NCI-H1092 (cell line): ENCODE measurements at regions not wholly inside any gene's neighbourhood (a gene's known extent, or its start where the extent isn't known, plus 50 kb on each side); places are given as distances from the start of the nearest gene placed in this dataset.

ENCODE experiments used
- DNase-seq: peaks from one replicate; lab custom pipeline; 2025; lab: John Stamatoyannopoulos, UW

DNA sequence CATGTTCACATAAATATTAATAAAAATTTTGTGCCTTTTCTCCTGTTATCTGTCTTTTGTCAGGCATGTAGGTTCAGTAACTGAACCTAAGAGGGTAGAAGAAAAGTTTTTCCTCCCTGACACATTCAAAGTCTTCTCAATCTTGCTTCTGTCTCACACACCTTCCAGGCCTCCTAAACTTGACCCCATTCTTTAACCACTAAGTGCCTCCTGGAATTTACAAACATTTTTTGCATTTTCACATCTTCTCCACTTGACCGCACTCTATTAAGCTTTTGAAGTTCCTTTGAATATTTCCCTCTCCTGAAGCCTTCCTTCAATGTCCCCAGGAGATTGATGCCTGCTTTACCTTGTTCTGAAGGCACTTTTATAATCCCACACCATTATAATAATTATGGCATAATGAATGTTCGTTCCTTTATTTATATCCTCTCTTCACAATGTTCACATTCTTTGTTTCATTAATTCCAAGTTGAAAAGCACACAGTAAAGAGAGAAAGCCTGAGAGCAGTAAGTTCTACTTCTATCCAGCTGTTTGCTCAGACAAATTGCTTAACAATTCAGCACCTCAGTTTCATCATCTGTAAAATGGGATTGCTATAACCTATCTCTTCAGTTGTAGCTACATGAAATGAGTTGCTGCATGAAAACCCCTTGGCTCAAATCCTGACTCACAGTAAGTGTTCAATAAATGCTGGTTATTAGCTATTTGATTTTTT is 184.8 kb upstream of the KLHL29 start:
- no peak for DNase-seq

DNA sequence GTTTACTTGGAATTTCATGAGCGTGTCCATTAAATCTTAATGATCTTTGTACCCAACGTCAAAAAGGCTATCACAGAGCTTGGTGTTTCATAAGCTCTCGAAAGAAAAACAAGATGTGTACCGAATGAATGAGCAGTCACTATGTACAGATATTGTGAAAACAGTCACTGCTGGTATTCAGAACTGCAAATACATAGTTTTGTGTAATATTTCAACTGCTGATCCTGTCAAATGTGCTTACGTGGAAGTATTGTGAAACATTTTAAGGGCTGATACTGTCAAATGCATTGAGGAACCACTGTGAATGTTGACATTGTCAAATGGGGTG is 184.2 kb upstream of the KLHL29 start:
- no peak for DNase-seq

GRCh38 chr2:23203383-23203782 is 181.6 kb upstream of the KLHL29 start:
- no peak for DNase-seq

GRCh38 chr2:23204685-23205242 is 180.2 kb upstream of the KLHL29 start:
- no peak for DNase-seq

- no peak for DNase-seq
Observed at GRCh38 chr2:23206650-23207049, 178.3 kb upstream of the KLHL29 start.

- DNase-seq = no peak
Observed at GRCh38 chr2:23207871-23208270, 177.1 kb upstream of the KLHL29 start.

DNA sequence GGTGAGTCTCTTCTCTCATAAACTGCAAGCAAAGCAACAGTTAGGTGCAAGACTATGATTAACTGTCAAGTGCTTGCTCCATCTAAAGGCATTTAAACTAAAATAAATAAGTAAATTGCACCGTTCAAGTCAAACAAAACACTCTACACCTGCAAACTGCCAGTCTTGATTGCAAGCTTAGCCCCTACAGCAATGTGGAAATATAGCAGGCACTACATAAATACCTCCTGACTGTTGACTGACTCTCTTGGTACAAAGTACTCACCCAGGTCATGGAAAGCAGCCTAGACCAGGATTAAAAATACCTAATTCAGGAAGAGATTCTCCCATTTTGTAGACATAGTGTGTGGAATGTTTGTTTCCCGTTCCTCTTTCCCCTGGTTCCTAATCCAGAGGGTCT is 176.6 kb upstream of the KLHL29 start:
- DNase-seq = no peak

GRCh38 chr2:23209059-23209458 is 175.9 kb upstream of the KLHL29 start:
- DNase-seq = no peak

DNA sequence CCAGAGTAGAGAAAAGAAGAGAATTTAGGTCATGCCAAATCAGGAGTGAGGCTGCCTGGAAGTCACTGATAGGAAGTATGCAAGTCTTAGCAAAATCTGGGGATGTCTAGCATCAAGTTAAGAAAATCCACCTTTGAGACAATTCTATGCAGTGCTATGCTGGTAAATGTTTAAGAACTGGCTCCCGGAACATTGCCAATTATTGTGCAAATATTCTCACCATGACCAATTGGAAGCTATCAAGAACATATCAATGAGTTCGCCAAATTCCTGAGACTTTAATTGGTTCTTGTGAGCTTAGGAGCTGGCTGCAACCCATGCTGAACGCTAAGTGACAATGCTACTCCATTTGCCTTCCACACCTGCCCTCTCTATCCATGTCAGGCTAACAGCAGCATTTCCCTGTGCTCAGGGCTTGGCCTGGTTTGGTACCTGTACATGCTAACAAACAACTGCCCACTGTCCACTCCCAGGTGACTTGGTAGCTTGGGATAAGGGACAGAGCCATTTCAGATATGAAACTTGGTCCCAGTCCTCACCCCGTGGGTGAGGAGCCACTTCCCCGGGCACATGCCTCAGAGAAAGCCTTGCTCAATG is 172.9 kb upstream of the KLHL29 start:
- no peak for DNase-seq

DNA sequence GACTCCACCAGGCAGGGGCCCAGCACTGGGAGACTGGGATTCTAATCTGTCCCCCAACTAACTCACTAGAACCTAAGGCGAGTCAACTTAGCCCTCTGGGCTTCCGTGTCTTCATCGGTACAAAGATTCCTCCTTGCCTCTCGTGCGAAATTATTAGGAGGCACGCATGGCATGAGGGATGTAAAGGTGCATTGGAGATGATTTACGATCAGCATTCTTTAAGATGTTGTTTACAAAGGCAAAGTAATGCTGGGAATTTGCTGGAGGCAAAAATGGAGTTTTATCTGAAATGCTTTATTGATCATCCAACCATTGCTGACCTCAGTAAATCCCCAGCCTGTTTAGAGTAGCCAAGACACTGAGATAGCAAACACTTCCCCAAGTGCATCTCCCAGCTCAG is 171.8 kb upstream of the KLHL29 start:
- no peak for DNase-seq

DNA sequence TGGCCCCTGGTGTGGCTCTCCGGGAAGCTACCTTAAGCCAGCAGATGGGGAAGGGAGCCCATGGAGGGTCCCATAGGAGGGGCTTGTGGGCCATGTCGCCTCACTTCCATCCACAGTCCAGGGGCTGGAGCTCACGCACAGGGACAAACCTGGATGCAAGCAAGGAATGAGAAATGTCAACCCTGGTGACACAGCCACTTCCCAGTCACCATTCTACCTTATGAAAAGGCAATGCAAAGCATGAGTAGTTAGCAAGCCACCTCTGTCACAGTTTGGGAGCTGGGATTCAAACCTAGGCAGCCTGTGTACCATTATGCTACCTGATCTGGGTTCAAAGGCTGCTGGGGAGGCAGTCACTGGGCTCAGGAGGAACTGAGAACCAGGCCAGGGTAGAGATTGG is 170.0 kb upstream of the KLHL29 start:
- DNase-seq = no peak

- DNase-seq = no peak
Observed at GRCh38 chr2:23219666-23220065, 165.3 kb upstream of the KLHL29 start.

DNA sequence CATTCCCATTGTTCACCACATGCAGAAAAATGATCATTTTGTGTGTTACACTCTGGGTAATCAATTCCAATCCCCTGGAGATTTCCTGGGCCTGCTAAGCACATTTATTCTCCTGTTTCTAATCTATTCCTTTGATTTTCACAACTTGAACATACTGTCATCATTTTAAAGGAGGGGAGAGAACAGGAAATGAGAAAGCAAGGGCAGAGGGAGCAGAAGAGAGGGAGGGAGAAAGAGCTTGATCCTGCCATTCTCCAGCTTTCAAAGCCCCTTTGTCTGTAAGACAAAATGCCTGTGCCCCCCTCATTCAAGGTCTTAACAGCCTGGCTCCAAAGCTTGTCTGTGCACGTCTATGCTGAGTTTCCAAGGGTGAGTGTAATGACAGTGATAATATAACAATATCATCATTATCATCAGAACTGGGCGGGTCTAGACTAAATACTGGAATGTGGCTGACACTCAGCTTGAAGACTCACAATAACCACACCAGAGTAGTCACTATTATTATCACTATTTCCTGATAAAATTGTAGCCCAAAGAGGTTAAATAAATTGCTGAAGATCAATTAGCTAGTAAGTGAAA is 164.4 kb upstream of the KLHL29 start:
- DNase-seq = no peak

DNA sequence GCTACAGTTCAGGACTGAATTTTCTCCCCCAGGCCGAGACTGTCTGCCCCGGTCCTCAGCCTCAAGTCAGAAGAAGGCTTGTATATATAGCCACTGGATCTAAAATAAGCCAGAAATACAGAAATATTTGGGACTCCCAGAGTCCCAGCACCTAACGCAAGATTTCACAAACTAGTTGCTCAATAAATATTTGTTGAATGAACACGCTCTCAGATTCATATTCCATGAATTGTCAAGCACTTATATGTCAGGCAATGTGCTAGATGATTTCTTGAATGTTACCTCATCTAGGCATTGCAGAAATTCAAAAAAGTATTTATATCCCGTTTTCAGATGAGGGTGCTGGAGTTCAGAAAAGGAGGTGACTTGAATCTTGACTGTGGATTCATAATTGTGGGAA is 163.7 kb upstream of the KLHL29 start:
- DNase-seq = no peak

DNA sequence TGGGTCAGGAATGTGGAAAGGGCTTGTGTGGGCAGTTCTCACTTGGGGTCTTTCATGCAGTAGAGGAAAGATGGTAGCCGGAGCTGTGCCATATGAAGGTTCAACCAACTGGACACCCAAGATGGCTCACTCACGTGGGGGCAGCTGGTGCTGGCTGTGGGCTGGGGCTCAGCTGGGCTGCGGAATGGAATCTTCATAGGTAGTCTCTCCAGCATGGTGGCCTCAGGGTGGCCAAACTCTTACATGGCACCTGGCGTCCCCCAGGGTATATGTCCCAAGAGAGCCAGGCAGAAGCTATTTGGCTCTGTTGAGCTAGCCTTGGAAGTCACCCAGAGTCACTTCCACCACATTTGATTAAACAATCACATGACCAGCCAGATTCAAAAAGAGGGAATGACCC is 163.1 kb upstream of the KLHL29 start:
- DNase-seq = no peak

GRCh38 chr2:23230885-23231284 is 154.1 kb upstream of the KLHL29 start:
- no peak for DNase-seq

GRCh38 chr2:23231865-23232264 is 153.1 kb upstream of the KLHL29 start:
- no peak for DNase-seq

DNA sequence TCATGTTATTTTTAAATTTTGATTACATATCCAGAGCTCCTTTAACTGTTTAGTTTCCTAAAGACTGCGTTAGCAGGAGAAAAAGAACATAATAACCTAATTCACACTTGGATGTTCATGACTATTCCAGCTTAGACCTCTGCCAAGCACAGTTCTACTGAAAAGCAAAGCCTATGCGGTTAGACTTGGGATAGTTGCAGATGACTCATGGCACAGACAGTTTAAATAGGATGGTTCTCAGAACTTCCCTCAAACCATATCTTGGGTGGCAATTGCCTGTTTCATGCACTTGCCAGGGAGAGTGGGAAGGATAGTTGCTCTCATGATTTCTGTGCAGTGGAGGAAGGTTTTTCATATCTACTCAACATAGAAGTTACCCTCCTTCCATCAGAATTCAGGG is 149.7 kb upstream of the KLHL29 start:
- no peak for DNase-seq

- DNase-seq = no peak
Observed at GRCh38 chr2:23235736-23236135, 149.2 kb upstream of the KLHL29 start.

DNA sequence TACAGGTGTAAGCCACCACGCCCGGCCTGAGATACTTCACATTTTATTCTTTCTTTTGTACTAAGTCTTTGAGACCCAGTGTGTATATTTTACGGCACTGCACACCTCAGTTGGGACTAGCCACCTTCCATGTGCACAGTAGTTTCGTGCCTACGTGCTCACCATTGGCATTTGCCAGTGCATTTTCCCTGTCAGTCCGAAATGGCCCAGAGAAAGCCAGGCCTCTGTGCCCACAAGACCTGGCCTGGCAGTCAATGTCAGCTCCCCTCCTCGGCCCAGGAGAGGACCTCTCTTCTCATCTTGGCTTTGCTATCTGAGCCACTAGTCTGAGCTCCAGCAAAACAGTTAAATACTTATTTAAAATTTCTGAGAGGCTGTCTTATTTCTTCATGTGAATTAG is 147.8 kb upstream of the KLHL29 start:
- DNase-seq = no peak

DNA sequence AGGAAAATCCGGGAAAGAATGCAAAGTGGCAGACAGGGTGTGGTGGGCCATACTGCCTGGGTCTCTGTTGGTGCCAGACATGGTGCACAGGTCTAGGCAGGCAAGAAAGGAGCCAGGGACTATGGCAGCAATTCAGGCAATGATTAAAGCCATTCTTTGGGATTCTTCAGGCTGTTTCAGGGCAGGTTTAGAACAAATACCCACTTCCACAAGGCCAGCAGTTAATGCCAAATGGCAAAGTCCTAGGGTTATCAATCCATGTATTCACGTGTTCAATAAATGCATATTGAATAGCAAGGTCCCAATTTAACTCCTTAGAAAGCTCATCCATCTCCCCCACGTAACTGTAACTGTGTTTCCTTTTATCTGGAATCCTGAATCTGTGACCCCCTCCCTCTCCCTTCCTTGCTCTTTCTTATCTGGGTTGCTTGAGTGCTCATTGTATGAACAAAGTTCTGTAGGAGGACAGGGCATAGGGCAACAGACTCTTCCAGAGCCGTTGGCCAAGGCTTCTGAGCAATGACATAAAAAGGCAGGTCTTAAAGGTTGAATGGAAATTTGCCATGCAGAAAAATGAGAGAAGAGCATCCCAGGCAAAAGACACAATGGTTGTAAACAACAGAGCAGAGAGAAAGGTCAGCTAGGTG is 146.8 kb upstream of the KLHL29 start:
- DNase-seq = no peak

DNA sequence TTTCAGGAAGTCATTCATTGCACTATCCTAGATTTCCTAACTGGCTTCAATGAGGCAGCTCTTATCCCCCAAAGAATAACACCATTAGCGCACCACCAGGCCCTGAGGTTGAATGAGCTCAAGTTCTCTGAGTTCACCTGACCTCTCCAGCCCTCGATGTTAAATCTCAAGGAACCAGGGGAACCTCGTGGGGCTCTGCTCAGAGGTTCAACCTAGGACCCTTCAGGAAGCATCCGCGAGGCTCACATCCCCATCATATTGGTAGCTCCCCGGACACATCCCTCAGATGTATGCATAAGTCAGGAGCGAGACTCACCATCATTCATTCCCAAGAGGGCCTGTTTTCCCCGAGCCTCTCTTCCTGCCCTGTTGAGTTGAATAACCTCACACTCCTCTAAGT is 145.6 kb upstream of the KLHL29 start:
- no peak for DNase-seq

DNA sequence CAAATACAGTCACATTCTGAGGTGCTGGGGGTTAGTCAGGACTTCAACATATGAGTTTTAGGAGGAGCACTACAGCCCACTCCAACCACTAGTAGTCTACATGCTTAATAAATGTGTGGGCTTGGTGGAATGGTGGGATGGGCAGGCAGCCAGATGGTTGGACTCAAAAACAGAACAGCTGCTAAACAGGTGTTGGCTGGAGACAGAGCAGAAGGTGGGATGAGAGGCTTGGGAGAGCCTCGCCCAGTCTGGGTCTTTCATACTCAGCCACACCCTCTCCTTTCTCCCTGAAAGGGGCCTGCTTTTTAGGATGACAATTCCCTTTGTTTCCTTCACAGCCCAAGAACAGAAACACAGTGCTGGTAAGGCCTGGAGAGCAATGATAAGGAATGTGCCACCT is 143.9 kb upstream of the KLHL29 start:
- no peak for DNase-seq
